ENCODE measurements at regions not wholly inside any gene's neighbourhood (a gene's known extent, or its start where the extent isn't known, plus 50 kb on each side); places are given as distances from the start of the nearest gene placed in this dataset.

- DNase-seq (ENCODE audit: low read depth, low spot score), result no peak
- no peaks in the 10 kb centered on the region for H3K36me3 ChIP-seq (ENCODE audit: control insufficient read depth in 2 of 2, extremely low read depth in 1 of 2, insufficient read depth in 2 of 2, low read length in 2 of 2)
- no peak overlapping the region for H3K4me2 ChIP-seq (ENCODE audit: control insufficient read depth, extremely low read depth, insufficient read depth, low read depth, low read length)
- no peaks in the 10 kb centered on the region for H4K20me1 ChIP-seq (ENCODE audit: control insufficient read depth, extremely low read depth, insufficient read depth, low read length)
- H3K79me2 ChIP-seq (ENCODE audit: control insufficient read depth, insufficient read depth, low read length), result no peaks in the 10 kb centered on the region
- no peak overlapping the region for H3K9ac ChIP-seq (ENCODE audit: control insufficient read depth, extremely low read depth, insufficient read depth, low read length)
- no peak for TF ChIP-seq EZH2 (IDR thresholded peaks at IDR 0.05; ENCODE audit: low read length)
- TF ChIP-seq, protein P1, sequence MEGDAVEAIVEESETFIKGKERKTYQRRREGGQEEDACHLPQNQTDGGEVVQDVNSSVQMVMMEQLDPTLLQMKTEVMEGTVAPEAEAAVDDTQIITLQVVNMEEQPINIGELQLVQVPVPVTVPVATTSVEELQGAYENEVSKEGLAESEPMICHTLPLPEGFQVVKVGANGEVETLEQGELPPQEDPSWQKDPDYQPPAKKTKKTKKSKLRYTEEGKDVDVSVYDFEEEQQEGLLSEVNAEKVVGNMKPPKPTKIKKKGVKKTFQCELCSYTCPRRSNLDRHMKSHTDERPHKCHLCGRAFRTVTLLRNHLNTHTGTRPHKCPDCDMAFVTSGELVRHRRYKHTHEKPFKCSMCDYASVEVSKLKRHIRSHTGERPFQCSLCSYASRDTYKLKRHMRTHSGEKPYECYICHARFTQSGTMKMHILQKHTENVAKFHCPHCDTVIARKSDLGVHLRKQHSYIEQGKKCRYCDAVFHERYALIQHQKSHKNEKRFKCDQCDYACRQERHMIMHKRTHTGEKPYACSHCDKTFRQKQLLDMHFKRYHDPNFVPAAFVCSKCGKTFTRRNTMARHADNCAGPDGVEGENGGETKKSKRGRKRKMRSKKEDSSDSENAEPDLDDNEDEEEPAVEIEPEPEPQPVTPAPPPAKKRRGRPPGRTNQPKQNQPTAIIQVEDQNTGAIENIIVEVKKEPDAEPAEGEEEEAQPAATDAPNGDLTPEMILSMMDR (optimal IDR thresholded peaks at IDR 0.05 in 1 of 3, IDR thresholded peaks at IDR 0.05 in 1 of 3, conservative IDR thresholded peaks at IDR 0.05 in 1 of 3; ENCODE audit: extremely low read depth in 1 of 3, insufficient read depth in 2 of 3, low read length in 3 of 3), result no peak
- H3K9me3 ChIP-seq (ENCODE audit: control insufficient read depth, low read depth, low read length), result no peaks in the 10 kb centered on the region
- H3K4me1 ChIP-seq (ENCODE audit: control insufficient read depth, extremely low read depth, insufficient read depth, low read length), result peaks cover 20% of the 10 kb centered on the region
- H3K9me1 ChIP-seq (ENCODE audit: control insufficient read depth, extremely low read depth, insufficient read depth, low read length), result no peaks in the 10 kb centered on the region
- FAIRE-seq, result no peak
- no peaks in the 10 kb centered on the region for H3K27me3 ChIP-seq (ENCODE audit: control insufficient read depth, extremely low read depth, insufficient read depth, low read length)
- H2AFZ ChIP-seq (ENCODE audit: control insufficient read depth, low read length), result no peak overlapping the region
- dilution Hi-C loops (cut with MboI; ENCODE audit: extremely low pct_ligation_motif_present, low sequenced_read_pairs), result no loop called here
- H3K4me3 ChIP-seq (ENCODE audit: control insufficient read depth in 2 of 3, extremely low read depth in 1 of 3, insufficient read depth in 2 of 3, low read depth in 1 of 3, low read length in 3 of 3), result no peak overlapping the region
- H3K27ac ChIP-seq (ENCODE audit: control insufficient read depth, insufficient read depth, low read length), result no peak overlapping the region
These were observed 82.5 kb downstream of the ZNF365 start for GRCh38 chr10:62456611-62457101.

GRCh38 chr10:62457196-62457595 lies 83.0 kb downstream of the ZNF365 start:
- no peaks in the 10 kb centered on the region for H3K79me2 ChIP-seq (ENCODE audit: control insufficient read depth, insufficient read depth, low read length)
- no peaks in the 10 kb centered on the region for H4K20me1 ChIP-seq (ENCODE audit: control insufficient read depth, extremely low read depth, insufficient read depth, low read length)
- H3K9me3 ChIP-seq (ENCODE audit: control insufficient read depth, low read depth, low read length), result no peaks in the 10 kb centered on the region
- H3K9me1 ChIP-seq (ENCODE audit: control insufficient read depth, extremely low read depth, insufficient read depth, low read length), result no peaks in the 10 kb centered on the region
- no peak for FAIRE-seq
- H3K27ac ChIP-seq (ENCODE audit: control insufficient read depth, insufficient read depth, low read length), result no peak overlapping the region
- DNase-seq (ENCODE audit: low read depth, low spot score), result no peak
- H3K4me3 ChIP-seq (ENCODE audit: control insufficient read depth in 2 of 3, extremely low read depth in 1 of 3, insufficient read depth in 2 of 3, low read depth in 1 of 3, low read length in 3 of 3), result no peak overlapping the region
- TF ChIP-seq, protein P1 (optimal IDR thresholded peaks at IDR 0.05 in 1 of 3, IDR thresholded peaks at IDR 0.05 in 1 of 3, conservative IDR thresholded peaks at IDR 0.05 in 1 of 3; ENCODE audit: extremely low read depth in 1 of 3, insufficient read depth in 2 of 3, low read length in 3 of 3), result no peak
- no peak for TF ChIP-seq EZH2 (IDR thresholded peaks at IDR 0.05; ENCODE audit: low read length)
- H3K4me1 ChIP-seq (ENCODE audit: control insufficient read depth, extremely low read depth, insufficient read depth, low read length), result peaks cover 14% of the 10 kb centered on the region
- dilution Hi-C loops (cut with MboI; ENCODE audit: extremely low pct_ligation_motif_present, low sequenced_read_pairs), result no loop called here
- no peaks in the 10 kb centered on the region for H3K27me3 ChIP-seq (ENCODE audit: control insufficient read depth, extremely low read depth, insufficient read depth, low read length)
- no peak overlapping the region for H2AFZ ChIP-seq (ENCODE audit: control insufficient read depth, low read length)
- no peak overlapping the region for H3K4me2 ChIP-seq (ENCODE audit: control insufficient read depth, extremely low read depth, insufficient read depth, low read depth, low read length)
- no peaks in the 10 kb centered on the region for H3K36me3 ChIP-seq (ENCODE audit: control insufficient read depth in 2 of 2, extremely low read depth in 1 of 2, insufficient read depth in 2 of 2, low read length in 2 of 2)
- no peak overlapping the region for H3K9ac ChIP-seq (ENCODE audit: control insufficient read depth, extremely low read depth, insufficient read depth, low read length)
